Activated T-helper 2 cell treated with anti-CD3 and anti-CD28 coated beads, Interferon-gamma antibody, Interleukin-2, Interleukin-4, amounts not matched to agents 10 μg/mL and 5 μg/mL and 100 μg/mL, durations not matched to agents 14 hours and 24 hours and 36 hours (primary cell): ENCODE measurements at regions not wholly inside any gene's neighbourhood (a gene's known extent, or its start where the extent isn't known, plus 50 kb on each side); places are given as distances from the start of the nearest gene placed in this dataset.

Experiments
- DNase-seq: peaks from one replicate; pipeline ENCODE4 v3.0.0; 2021; ENCODE audit warnings: low spot score
- H3K27ac Mint-ChIP-seq: one replicate; pipeline ENCODE4 v1.8.0; 2021; ENCODE audit warnings: mixed read lengths
- H3K27me3 Mint-ChIP-seq: one replicate; pipeline ENCODE4 v1.8.0; 2021; ENCODE audit warnings: low read depth, mixed read lengths
- H3K36me3 Mint-ChIP-seq: one replicate; pipeline ENCODE4 v1.8.0; 2021; ENCODE audit warnings: low read depth, mixed read lengths
- H3K4me1 Mint-ChIP-seq: one replicate; pipeline ENCODE4 v1.8.0; 2021; ENCODE audit warnings: low read depth, mixed read lengths
- H3K4me3 Mint-ChIP-seq: one replicate; pipeline ENCODE4 v1.8.0; 2021; ENCODE audit warnings: low read depth, mild to moderate bottlenecking, moderate library complexity, mixed read lengths
- H3K9me3 Mint-ChIP-seq: one replicate; pipeline ENCODE4 v1.8.0; 2021; ENCODE audit warnings: mixed read lengths
- intact Hi-C: fragments of 100-400 bp; cut with micrococcal nuclease; formaldehyde crosslinking; loops from one replicate; pipeline ENCODE4 v1.15.1; 2023

DNA sequence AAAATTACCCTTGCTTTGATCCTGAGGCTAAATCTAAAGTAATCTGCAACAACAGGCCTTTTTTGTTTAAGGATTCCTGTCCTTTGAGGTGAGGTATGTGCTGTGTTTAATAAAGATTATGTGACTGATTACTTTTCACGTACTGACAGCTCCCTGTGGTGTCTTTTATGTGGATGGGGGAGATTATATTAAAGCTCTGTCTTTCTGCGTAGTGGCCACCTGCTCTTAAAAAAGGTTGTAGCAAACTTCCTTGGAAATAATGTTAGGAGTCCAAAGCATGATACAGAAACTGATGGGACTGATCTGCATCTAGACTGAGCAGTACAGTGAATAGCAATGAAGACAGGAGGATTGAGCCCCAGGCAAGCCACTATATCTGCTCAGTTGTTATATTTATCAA, 453.0 kb upstream of the GOLIM4 start:
- Mint-ChIP-seq H3K4me1 (no peaks in the 10 kb centered on the region), H3K9me3 (no peaks in the 10 kb centered on the region), H3K4me3 (no peak overlapping the region), H3K36me3 (no peaks in the 10 kb centered on the region), H3K27ac (no peak overlapping the region), H3K27me3 (no peaks in the 10 kb centered on the region)
- intact Hi-C loops: no loop called here
- DNase-seq: no peak

DNA sequence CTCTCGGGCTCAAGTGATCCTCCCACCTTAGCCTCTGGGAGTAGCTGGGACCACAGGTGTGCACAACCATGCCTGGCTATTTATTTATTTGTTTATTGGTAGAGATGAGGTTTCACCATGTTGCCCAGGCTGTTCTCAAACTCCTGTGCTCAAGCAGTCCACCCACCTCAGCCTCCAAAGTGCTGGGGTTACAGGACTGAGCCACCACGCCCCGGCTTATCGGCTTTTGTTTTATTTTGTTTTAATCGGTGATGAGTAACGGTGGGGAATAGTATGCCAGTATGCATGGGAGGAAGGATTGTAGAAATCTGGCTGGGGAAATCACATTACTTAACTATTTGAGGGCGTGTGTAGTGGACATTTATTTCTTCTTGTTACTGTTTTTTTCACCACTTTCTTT, 451.0 kb upstream of the GOLIM4 start:
- no peaks in the 10 kb centered on the region for H3K4me1 Mint-ChIP-seq
- H3K4me3 Mint-ChIP-seq: no peak overlapping the region
- H3K27ac Mint-ChIP-seq: no peak overlapping the region
- H3K27me3 Mint-ChIP-seq: no peaks in the 10 kb centered on the region
- intact Hi-C loops: no loop called here
- H3K9me3 Mint-ChIP-seq: no peaks in the 10 kb centered on the region
- H3K36me3 Mint-ChIP-seq: no peaks in the 10 kb centered on the region
- no peak for DNase-seq

DNA sequence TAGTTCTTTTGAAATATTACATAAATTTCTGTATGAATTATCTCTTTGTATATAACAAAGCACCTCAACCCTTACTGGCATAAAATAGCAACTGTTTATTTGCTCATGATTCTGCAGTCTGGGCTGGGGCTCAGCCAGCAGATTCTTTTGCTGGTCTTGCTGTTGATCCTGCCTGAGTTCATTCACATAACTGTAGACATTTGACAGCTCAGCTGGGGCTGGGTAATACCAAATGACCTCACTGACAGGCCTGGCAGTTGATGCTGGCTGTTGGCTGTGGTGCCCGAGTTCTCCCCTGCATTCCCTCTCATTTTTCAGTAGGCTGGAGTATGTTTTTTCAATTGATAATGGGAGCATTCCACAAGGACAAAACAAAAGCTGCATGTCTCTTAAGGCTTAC, 449.9 kb upstream of the GOLIM4 start:
- no peak overlapping the region for H3K27ac Mint-ChIP-seq
- H3K27me3 Mint-ChIP-seq: no peaks in the 10 kb centered on the region
- no peaks in the 10 kb centered on the region for H3K4me1 Mint-ChIP-seq
- no peak for DNase-seq
- H3K9me3 Mint-ChIP-seq: no peaks in the 10 kb centered on the region
- no peaks in the 10 kb centered on the region for H3K36me3 Mint-ChIP-seq
- H3K4me3 Mint-ChIP-seq: no peak overlapping the region
- intact Hi-C loops: no loop called here

DNA sequence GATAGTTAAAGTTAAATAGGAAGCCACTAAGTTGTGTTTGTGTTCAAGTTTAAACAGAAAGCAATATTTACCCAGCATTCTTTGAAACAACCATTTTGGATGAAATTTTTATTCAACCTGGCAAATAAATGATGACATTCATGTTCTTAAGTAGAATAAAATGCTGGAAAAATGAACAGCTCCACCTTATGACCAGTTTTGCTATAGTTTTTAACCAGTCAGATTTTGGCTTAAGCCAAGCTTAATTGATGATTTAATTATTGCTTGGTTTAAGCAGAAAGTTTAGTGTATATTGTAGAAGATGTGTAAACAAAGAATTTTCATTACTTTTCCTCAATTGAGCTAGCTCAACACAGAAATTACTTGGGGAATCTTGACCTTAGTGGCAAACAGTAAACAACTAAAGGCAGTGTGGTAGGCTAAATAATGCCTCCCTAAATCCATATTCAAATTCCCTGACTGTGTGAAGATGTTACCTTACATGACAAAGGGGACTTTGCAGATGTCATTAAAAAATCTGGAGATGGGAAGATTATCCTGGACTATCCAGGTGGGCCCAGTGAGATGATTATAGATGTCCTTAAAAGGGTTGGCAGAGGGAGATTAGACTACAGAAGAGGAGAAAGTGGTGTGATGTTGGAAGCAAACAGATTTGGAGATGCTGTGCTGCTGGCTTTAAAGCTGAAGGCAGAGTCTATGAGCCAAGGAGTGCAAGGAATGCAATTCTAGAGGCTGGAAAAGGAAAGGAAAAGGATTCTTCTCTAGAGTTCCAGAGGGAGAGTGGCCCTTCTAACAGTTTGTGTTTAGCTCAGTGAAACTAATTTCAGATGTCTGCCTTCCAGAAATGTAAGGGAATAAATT, 448.6 kb upstream of the GOLIM4 start:
- H3K27ac Mint-ChIP-seq: no peak overlapping the region
- H3K27me3 Mint-ChIP-seq: no peaks in the 10 kb centered on the region
- DNase-seq: no peak
- intact Hi-C loops: no loop called here
- H3K4me1 Mint-ChIP-seq: no peaks in the 10 kb centered on the region
- H3K36me3 Mint-ChIP-seq: no peaks in the 10 kb centered on the region
- no peaks in the 10 kb centered on the region for H3K9me3 Mint-ChIP-seq
- H3K4me3 Mint-ChIP-seq: no peak overlapping the region

DNA sequence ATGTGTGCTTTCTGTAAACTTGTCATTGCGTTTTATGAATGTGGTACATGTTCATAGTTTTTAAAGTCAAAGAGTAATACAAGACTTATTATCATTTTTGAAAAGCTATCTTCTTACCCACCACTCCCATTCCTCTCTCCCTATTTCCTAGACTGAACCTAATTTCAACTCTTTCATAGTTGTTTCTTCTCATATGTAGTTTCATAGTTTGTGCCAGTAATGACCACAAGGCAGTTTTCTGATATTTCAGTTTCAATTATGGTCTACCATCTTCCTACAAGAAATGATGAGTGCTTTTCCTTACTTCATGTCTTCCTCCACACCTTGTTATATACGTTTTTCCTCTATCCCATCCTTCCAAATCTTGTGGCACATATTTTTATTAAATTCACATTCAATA, 445.0 kb upstream of the GOLIM4 start:
- Mint-ChIP-seq H3K36me3 (no peaks in the 10 kb centered on the region), H3K27ac (no peak overlapping the region), H3K9me3 (no peaks in the 10 kb centered on the region), H3K4me3 (no peak overlapping the region), H3K4me1 (no peaks in the 10 kb centered on the region), H3K27me3 (no peaks in the 10 kb centered on the region)
- DNase-seq: no peak
- intact Hi-C loops: no loop called here

DNA sequence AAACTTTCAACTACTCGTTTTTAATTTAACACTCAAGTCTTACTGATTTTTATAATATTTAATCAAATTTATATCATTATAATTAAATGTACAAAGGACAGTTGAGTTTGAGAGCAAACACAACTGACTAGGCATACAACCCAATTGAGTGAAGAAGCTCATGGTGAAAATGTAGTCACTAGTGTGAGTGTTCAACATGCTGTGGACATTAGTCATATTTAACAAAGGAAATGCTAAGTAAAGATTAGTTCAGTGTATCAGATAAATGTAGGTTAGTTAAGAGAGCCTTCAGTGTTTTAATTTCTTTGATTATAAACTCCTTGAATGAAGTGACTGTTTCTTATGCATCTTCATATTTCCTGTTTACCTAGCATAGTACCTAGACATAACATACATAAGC, 444.2 kb upstream of the GOLIM4 start:
- no peak for DNase-seq
- H3K27ac Mint-ChIP-seq: no peak overlapping the region
- H3K4me1 Mint-ChIP-seq: no peaks in the 10 kb centered on the region
- no peaks in the 10 kb centered on the region for H3K27me3 Mint-ChIP-seq
- intact Hi-C loops: no loop called here
- no peaks in the 10 kb centered on the region for H3K36me3 Mint-ChIP-seq
- no peak overlapping the region for H3K4me3 Mint-ChIP-seq
- H3K9me3 Mint-ChIP-seq: no peaks in the 10 kb centered on the region

DNA sequence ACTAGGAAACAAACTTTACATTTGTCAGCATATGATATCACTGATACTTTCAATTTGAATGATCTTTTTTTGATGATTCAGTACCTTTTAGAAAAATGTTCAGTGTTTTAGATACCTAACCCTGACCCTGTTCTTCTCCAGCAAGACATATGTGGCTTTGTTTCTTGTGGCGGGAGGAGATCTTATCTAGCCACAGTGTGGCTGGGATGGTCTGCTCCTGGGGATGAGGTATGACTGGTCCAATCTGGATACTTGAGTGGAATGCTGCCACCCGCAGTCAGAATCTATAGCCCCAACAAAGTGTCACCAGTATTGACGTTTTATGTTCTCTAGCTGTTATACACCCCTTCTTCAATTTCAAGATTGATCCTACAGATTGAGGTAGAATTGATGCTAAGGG, 439.0 kb upstream of the GOLIM4 start:
- intact Hi-C loops: no loop called here

DNA sequence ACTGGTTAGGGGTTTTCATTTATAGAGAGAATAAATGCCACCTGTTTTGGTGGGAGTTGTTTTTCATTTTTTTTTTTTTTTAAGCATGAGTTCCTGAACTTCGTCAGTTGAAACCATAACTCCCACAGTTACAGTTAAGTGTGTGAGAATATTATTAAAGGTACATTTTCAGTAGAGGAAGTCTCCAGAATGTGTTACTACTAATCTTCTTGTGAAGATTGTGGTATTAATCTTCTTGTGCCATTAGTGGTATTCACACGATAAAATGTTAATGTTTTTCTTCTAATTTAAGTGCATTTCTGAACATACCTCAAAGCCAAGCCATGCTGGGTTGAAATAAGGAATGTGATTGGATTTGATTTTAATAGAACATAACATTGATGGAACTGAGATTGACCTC, 437.9 kb upstream of the GOLIM4 start:
- no peaks in the 10 kb centered on the region for H3K4me1 Mint-ChIP-seq

More for the DNA sequence above, 439.0 kb upstream of the GOLIM4 start:
- Mint-ChIP-seq H3K36me3 (no peaks in the 10 kb centered on the region), H3K27ac (no peak overlapping the region), H3K9me3 (no peaks in the 10 kb centered on the region), H3K4me3 (no peak overlapping the region), H3K27me3 (no peaks in the 10 kb centered on the region), H3K4me1 (no peaks in the 10 kb centered on the region)
- no peak for DNase-seq

DNA sequence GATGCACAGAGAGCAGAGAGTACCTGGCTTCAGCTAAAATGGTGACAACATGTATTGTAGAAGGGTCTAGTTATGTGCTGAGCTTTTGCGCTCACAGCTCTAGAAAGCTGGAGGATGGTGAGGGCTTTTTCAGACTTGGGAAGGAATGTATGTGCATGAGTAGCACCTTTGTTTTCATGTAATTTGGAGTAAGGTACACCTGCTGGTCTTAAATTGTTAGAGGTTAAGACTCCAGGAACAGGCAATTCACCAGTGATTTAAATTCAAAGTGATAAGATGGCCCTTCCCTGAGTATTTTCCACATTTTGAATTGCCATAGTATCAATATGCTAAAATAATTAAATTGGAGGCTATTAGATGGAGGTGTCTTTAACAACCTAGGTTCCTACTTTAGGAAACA, 436.4 kb upstream of the GOLIM4 start:
- Mint-ChIP-seq H3K36me3 (no peaks in the 10 kb centered on the region), H3K27ac (no peak overlapping the region), H3K27me3 (no peaks in the 10 kb centered on the region), H3K4me1 (no peaks in the 10 kb centered on the region), H3K4me3 (no peak overlapping the region), H3K9me3 (no peaks in the 10 kb centered on the region)
- intact Hi-C loops: no loop called here
- no peak for DNase-seq

More for the DNA sequence above, 437.9 kb upstream of the GOLIM4 start:
- intact Hi-C loops: no loop called here
- Mint-ChIP-seq H3K4me3 (no peak overlapping the region), H3K36me3 (no peaks in the 10 kb centered on the region), H3K27ac (no peak overlapping the region), H3K27me3 (no peaks in the 10 kb centered on the region), H3K9me3 (no peaks in the 10 kb centered on the region)
- no peak for DNase-seq

DNA sequence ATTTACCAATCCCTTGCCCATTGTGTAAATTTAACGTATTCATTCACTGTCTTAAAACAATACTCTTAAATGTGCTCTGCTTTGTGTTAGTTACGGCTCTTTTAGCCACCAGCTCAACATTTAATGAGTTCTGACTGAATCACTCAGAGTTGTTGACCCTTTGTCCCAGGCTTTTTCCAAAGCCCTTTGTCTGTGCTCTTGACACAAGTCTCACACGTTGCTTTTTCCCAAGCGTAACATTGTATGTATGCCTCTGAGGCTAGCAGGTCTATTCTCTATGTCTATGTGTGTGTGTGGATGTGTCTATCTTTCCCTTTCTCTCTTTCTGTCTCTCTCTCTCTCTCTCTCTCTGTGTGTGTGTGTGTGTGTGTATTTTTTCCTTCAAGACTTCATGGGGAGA, 435.4 kb upstream of the GOLIM4 start:
- Mint-ChIP-seq H3K4me1 (no peaks in the 10 kb centered on the region), H3K9me3 (no peaks in the 10 kb centered on the region), H3K27ac (no peak overlapping the region), H3K36me3 (no peaks in the 10 kb centered on the region), H3K4me3 (no peak overlapping the region), H3K27me3 (no peaks in the 10 kb centered on the region)
- intact Hi-C loops: no loop called here
- DNase-seq: no peak

DNA sequence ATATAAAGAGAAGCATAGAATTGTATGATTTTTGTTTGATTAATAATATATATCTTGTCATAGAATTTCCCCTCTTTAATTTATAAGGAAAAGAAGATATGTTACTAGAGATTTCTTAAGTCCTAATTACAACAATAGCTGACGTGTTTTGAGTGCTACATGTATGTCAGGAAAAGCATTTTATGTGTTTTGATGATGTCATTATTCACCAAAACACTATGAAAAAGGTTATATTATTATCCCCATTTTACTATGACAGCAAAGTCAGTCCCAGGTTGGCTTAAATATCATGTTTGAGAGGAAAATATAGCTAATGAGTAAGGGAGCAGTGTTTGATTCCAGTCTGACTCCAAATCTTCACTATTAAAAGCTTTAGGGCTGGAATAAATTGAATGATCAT, 428.4 kb upstream of the GOLIM4 start:
- no peak overlapping the region for H3K4me3 Mint-ChIP-seq
- no peaks in the 10 kb centered on the region for H3K27me3 Mint-ChIP-seq
- no peak for DNase-seq
- H3K36me3 Mint-ChIP-seq: no peaks in the 10 kb centered on the region
- no peaks in the 10 kb centered on the region for H3K4me1 Mint-ChIP-seq
- intact Hi-C loops: no loop called here
- H3K9me3 Mint-ChIP-seq: no peaks in the 10 kb centered on the region
- no peak overlapping the region for H3K27ac Mint-ChIP-seq

DNA sequence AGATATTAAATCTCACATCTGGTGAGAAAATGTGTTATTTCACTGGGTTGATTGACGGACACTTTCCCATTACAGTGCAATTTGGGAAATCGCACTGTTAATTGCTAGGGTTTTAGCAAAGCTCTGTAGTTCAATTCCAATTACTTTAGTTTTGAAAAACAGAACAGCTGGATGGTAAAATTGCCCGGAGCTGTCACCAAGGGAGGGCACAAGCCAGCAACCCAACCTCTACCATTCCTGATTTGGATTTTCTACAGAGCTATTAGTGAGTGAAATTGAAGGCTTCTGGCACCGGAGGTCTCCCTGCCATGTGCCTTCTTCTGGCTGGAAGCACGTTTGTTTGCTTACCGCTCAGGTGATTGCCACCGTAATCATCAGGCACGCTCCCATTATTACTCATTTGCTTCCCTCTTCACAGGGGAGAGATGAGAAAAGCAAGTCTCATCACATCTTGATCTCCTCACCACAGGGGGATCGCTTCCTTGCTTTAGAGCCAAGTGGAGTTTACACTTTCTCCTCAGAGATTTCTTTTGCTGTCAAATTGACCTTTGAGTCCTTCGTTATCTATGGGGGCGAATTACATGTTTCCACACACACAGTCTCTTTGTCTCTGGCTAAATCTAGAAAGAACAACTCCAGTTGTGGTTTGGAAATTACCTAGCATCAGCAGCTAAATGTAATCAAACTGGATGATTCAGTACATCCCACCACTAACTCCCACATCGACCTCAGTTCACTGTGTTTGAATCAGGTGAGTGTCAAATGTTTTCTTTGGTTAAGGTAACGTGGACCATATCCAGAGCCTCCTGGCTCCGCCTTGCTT, 421.7 kb upstream of the GOLIM4 start:
- Mint-ChIP-seq H3K9me3 (no peaks in the 10 kb centered on the region), H3K27ac (no peak overlapping the region), H3K4me1 (peaks cover 4% of the 10 kb centered on the region), H3K36me3 (no peaks in the 10 kb centered on the region), H3K27me3 (no peaks in the 10 kb centered on the region), H3K4me3 (no peak overlapping the region)
- no peak for DNase-seq
- intact Hi-C loops: no loop called here

DNA sequence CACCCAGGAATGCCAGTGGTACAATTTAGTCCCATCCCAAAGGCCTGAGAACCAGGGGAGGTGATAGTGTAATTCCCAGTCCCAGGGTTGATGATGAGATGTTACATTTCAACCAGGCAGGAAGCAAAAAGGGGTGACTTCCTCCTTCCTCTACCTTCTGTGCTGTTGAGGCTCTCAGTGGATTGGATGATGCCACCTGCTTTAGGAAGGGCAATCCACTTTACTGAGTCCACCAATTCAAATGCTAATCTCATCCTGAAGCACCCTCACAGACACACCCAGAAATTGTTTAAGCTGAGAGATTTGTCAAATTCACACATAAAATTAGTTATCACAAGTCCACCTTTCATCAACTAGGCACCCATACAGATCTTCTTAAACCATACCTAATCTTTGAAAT, 418.5 kb upstream of the GOLIM4 start:
- intact Hi-C loops: loop anchor here (5.0 kb wide), 1 partner anchor 333 kb away; no protein-coding TSS in a partner anchor
- DNase-seq: no peak

More for the DNA sequence above, 418.5 kb upstream of the GOLIM4 start:
- H3K27me3 Mint-ChIP-seq: no peaks in the 10 kb centered on the region
- H3K27ac Mint-ChIP-seq: no peak overlapping the region
- H3K4me3 Mint-ChIP-seq: no peak overlapping the region
- H3K4me1 Mint-ChIP-seq: peaks cover 4% of the 10 kb centered on the region
- H3K36me3 Mint-ChIP-seq: no peaks in the 10 kb centered on the region
- H3K9me3 Mint-ChIP-seq: no peaks in the 10 kb centered on the region
